MM.1S (cell line): ENCODE measurements at regions not wholly inside any gene's neighbourhood (a gene's known extent, or its start where the extent isn't known, plus 50 kb on each side); places are given as distances from the start of the nearest gene placed in this dataset.

ENCODE experiments used
- EZH2 ChIP-seq: fragments of 300-600 bp; sonication (generic); optimal IDR thresholded peaks from 2 replicates; pipeline ENCODE3; 2017; ENCODE audit warnings: low read depth, mild to moderate bottlenecking, antibody characterized with exemption, low read length, mixed read lengths
- TF ChIP-seq, protein P1 (sequence below): fragments of 300-600 bp; sonication (generic); IDR thresholded peaks from 2 replicates; pipeline ENCODE4 v1.5.1; 2016; ENCODE audit warnings: antibody characterized with exemption, low read length, mixed read lengths

GRCh38 chr12:66877925-66878324 is 199.0 kb upstream of the GRIP1 start:
- TF ChIP-seq, protein P1, sequence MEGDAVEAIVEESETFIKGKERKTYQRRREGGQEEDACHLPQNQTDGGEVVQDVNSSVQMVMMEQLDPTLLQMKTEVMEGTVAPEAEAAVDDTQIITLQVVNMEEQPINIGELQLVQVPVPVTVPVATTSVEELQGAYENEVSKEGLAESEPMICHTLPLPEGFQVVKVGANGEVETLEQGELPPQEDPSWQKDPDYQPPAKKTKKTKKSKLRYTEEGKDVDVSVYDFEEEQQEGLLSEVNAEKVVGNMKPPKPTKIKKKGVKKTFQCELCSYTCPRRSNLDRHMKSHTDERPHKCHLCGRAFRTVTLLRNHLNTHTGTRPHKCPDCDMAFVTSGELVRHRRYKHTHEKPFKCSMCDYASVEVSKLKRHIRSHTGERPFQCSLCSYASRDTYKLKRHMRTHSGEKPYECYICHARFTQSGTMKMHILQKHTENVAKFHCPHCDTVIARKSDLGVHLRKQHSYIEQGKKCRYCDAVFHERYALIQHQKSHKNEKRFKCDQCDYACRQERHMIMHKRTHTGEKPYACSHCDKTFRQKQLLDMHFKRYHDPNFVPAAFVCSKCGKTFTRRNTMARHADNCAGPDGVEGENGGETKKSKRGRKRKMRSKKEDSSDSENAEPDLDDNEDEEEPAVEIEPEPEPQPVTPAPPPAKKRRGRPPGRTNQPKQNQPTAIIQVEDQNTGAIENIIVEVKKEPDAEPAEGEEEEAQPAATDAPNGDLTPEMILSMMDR = no peak
- TF ChIP-seq EZH2 = no peak
